T-helper 1 cell treated with Interleukin-12 subunit alpha and Interleukin-12 subunit beta and Interleukin-4 antibody, amounts not matched to agents 30 ng/mL and 1 ng/mL, for 36 hours (primary cell): ENCODE measurements at regions not wholly inside any gene's neighbourhood (a gene's known extent, or its start where the extent isn't known, plus 50 kb on each side); places are given as distances from the start of the nearest gene placed in this dataset.

Experiments
- intact Hi-C: fragments of 100-400 bp; cut with micrococcal nuclease; formaldehyde crosslinking; loops from one replicate; pipeline ENCODE4 v1.15.1; 2024

DNA sequence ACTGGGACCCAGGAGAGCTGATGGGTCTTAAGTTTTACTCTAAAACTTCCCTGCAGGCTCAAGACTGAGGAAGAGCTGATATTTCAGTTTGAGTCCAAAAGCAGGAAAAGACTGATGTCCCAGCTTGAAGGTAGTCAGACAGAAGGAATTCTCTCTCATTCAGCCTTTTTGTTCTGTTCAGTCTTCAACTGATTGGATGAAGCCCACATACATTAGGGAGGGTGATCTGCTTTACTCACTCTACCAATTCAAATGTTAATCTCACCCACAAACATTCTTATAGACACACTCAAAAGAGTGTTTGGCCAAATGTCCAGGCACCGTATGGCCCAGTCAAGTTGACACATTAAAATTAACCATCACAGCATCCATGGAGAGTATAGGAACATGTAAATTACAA is 173.5 kb downstream of the KCNRG start:
- intact Hi-C loops: no loop called here

DNA sequence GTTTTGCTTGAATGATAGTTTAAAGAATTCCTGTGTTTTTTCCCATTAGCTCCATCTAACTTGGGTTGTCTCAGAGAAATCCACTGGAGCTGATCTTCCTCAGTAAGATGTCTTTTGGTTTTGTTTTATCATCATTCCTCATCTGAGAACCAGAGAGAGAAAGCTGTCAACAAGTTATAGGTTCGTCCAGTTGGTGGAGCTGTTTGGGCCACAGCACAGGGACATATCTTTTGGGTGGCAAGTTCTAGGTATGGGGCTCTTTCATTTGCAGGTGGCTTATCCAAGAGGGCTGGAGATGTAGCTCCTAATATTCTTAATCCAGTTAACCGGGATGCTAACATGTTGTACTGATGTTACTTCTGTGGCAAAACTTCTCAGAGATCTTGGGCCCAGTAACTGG is 174.2 kb downstream of the KCNRG start:
- intact Hi-C loops: no loop called here

DNA sequence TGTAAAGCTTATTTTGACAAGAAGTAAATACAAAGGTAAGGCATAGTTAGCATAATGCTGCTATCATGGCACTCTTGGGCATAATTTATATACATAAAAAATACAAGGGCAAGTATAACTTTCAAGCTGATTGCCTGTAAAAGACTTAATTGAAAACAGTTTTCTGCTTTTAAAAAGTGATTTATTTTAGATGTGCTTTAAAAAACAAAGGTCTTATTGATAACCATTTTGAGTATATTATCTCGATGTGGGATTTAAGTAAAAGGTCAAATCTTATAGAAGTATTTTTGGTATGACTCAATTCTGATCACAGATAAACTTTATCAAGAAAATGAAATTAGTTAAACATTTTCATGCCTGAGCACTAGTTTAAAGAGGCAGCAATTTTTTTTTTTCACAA is 175.8 kb downstream of the KCNRG start:
- intact Hi-C loops: no loop called here

DNA sequence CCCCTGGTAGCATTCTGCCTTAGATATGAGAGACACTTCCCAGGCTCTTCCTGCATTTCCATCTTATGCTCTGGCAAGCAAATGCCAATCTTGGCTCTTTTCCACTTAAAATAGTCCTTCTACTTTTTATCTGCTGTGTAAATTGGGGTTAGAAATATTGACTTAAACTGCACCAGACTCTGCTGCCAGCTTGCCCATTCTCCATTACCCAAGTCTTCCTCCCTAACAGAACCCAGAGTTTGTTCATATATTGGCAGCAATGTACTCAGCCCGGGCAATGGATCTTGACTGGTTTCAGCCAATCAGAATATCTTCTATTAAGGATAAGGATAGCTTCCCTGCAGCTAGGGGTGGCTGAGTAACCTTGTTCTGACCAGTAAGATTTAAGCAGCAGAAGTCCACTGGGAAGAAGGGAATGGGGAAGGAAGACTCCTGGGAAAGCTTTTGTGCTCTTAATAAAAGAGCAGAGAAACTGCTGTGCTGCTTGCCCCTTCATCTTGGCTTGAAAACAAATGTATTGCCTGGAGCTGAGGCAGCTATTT is 177.1 kb downstream of the KCNRG start:
- intact Hi-C loops: no loop called here

DNA sequence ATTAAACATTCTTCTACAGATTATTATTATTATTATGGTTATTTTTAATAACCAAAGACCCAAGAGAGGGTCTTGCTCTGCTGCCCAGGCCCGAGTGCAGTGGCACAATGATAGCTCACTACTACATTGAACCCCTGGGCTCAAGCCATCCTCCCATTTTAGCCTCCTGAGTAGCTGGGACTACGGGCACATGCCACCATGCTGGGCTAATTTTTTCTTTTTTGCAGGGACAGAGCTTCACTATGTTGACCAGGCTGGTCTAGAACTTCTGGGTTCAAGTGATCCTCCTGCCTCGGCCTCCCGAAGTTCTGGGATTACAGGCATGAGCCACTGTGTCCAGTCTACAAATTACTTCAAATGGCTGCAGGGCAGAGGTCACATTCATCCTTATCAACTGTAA is 179.8 kb downstream of the KCNRG start:
- intact Hi-C loops: no loop called here

DNA sequence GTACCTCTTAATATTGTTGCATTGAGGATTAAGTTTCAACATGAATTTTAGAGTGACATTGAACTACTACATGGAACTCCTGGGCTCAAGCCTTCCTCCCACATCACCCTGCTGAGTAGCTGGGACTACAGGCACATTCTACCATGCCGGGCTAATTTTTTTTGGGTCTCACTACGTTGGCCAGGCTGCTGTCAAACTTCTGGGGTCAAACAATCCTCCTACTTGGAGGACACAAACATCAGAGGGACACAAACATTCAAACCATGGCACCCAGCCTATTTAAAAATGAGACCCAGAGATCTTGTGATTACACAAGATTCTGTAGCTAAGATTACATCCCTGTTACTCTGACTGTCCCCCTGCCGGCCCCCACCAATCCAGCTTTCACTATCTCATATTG is 180.9 kb downstream of the KCNRG start:
- intact Hi-C loops: loop anchor here (1.0 kb wide), 1 partner anchor 22 kb away; no protein-coding TSS in a partner anchor

DNA sequence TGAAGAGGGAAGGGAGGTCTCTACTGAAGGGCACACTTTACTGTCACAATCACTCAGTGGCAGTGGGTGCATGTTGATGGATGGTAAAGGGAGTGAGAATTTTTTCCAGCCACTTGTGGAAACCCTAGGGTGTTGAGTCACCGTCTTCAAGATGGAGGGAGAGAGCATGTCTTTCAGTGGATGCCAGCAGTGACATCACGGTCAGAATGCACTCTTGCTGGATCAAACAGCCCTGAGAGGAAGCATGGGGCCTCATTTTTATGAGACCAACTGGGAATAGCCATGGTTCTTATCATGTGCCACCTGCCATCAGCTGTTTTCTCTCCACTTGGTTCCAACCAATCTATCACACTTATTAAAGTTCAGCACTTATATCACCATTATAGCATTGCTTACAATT is 182.5 kb downstream of the KCNRG start:
- intact Hi-C loops: no loop called here

DNA sequence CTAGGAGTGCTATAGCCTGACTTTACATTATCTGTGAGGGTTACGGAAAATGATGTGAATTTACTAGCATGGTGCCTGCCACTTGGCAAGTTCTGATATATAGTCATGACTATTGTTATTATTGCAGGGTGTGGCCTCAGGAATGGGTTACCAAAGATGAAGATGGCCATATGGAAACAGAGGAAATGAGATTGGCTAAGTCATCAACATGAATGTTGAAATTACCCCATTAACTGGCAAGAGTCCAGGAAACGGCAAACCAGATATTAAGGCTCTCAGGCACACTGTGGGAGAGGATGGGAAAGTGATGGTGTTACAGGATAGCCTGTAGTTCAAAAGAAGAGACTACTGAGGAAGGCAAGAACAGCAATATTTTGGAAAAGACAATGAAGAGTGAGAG is 183.3 kb downstream of the KCNRG start:
- intact Hi-C loops: no loop called here

DNA sequence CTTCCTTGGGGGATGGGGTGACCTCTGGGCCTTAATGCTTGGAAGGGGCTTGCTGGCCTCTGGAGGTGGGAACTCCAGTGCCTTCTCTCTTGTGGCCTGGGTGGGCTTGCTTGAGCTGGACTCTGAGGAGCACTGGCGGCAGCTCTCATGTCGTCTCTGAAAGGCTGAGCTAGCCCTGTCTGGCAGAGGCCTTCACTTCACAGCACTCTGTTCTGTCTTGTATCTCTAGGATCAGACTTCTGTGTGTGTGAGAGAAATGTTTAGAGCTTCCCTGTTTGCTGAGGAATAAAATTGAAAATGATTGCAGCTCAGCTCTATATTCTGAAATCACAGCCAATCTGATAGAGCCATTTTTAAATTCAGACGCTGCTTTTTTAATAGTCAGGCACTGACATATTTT is 185.3 kb downstream of the KCNRG start:
- intact Hi-C loops: no loop called here

DNA sequence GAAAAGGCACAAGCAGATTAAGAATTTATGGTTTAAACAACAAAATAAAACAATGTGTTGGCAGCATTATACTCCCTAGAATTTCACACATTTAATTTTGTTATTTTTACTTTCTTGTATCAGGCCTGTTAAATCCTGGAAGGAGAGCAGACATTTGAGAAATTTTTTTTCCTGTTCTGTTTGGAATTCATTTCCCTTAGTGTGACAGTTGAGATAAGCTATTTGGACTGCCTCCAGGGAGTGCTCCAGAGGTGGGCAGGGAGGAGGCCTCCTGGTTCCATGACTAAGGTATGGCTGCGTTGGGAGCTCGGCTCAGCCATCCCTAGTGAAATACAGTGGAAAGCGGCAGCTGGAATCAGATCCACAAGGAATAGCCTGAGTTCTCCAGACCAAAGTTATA is 185.7 kb downstream of the KCNRG start:
- intact Hi-C loops: no loop called here

DNA sequence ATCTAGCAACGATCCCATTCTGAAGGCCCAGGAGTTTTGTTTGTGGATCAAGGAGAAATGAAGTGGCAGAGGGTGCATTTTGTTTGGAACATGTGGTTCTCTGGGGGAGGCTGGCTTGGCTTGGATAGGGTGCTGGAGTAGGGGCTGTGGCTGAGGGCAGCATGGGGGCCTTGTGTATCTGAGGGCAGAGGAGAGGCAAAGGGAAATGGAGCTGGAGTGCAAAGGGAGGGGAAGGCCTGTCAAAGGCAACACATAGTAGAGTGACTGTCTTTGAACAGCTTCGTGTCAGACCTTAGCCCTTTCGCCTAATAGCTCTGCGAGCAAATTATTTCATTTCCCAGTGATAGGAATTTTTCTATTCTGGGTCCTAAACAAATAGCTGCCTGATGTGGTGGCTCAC is 187.2 kb downstream of the KCNRG start:
- intact Hi-C loops: no loop called here

DNA sequence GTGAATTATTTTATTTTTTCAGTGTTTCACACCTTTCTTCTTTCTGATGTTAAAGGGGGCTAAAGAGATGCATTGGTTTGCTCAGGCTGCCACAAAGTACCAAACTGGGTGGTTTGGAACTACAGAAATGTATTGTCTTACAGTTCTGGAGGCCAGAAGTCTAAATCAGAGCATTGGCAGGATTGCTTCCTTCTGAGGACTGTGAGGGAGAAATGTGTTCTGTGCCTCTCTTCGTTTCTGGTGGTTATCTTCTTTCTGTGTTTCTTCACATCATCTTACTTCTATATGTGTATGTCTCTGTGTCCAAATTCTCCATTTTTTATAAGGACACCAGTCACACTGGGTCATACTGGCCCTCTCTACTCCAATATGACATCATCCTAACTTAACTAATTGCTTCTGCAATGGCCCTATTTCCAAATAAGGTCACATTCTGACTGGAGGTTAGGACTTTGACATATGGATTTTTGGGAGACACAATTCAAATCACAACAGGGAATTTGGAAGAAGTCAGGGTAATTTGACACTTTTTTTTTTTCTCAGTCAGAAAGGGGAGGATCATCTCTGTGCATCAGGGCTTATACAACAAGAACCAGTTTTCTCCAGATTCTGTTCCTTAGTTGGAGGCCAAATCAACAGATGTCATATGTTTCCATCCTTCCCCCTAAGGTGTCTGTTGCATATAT is 188.2 kb downstream of the KCNRG start:
- intact Hi-C loops: no loop called here

DNA sequence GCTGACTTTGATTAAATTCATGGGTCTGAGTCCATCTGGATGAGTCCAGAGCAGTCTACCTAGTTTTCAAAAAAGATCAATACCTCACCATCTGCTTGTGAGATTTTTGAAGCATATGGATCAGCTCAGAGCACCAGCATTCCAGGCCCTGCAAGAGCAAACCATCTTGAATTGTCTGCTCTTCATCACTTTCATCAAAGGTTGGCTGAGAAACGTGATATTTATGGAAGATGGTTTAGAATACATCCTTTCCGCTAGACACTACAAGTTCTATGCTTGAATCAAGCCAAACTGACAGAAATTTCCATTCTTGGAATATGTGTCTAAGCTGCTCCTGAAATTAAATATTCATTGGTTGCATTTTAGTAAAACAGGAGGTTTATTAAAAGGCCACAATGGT is 190.3 kb downstream of the KCNRG start:
- intact Hi-C loops: no loop called here

DNA sequence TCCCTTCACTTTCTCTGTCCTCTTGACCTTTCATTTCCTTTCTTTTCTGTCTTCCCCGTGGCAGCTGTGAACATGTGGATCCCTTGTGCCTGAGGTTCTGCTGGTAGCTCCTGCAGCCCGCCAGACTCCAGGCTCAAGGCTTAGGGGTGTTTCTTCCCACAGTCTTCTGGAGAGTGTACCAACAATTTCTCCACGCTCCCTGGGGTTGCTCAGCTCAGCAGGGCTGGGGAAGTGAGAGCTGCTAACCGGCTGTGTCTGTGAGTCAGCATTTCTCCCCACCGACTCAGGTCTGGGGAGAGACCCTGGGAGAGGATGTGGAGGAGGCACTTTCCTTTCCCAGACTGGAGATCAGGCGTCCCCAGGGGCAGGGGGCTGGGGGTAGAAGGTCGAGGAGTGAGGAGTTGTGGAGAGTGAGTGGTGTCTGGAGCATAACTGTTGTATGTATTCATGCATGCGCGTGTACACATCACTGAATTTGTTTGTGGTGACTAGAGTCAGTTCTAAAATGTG is 193.6 kb downstream of the KCNRG start:
- intact Hi-C loops: no loop called here

DNA sequence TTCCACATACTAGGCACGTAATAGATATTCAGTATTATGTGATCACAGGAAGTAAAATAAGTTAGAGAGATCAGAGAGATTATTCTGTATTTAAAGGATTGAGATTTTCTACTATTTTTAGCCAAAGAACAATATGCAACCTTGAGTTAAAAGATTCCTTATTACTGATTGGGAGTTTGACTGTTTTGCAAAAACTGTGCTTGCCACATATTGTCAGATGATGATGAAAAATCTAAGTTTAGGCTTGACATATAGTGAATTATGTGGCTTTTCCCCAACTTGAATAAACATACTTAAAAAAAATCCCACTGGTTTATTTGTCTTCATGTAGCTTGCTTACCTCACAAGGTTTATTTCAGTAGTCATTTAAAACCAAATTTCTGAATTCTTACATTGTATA is 194.4 kb downstream of the KCNRG start:
- intact Hi-C loops: no loop called here

DNA sequence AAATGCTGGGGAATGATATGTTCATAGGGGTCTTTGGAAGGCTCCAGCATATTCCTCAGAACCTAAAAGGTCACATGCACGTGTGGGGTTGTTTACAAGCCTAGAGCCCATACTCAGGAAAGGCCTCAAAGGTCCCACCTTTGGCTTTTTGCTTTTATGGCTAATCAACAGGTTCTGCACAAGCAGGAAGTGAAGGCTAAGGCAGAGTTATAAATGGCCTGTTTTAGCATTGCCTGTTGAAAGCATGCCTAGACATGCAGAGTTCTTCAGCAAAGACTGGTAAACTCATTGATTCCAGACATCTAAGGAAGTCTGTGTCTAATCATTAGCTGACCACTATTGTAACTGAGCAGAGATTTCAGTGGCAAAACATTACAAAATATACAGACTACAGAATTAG is 198.3 kb downstream of the KCNRG start:
- intact Hi-C loops: no loop called here

DNA sequence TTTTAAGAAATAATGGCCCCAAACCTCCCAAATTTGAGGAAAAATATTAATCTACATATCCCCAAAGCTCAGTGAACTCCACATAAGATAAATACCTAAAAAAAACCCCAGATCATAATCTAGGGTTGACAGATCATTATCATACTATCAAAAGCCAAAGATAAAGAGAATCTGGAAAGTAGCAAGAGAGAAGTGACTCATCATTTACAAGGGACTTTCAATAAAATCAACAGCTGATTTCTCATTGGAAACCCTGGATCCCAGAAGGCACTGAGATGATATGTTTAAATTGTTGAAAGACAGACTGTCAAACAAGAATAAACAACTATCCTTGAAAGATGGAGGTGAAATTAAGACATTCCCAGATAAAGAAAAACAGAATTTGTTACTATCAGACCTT is 199.3 kb downstream of the KCNRG start:
- intact Hi-C loops: no loop called here

DNA sequence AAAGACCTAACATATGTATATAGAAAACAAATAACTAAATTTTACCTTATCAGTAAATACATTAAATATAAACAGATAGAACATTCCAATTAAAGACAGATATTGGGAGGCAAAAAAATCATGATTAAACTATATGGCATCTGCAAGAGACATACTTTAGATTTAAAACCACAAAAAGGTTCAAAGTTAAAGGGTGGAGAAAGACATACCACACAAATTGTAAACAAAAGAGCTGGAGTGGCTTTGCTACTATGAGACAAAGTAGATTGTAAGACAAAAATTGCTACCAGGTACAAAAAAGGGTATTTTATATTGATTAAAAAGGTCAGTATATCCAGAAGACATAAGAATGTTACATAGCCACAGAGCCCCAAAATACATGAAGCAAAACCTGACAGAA is 200.2 kb downstream of the KCNRG start:
- intact Hi-C loops: no loop called here

DNA sequence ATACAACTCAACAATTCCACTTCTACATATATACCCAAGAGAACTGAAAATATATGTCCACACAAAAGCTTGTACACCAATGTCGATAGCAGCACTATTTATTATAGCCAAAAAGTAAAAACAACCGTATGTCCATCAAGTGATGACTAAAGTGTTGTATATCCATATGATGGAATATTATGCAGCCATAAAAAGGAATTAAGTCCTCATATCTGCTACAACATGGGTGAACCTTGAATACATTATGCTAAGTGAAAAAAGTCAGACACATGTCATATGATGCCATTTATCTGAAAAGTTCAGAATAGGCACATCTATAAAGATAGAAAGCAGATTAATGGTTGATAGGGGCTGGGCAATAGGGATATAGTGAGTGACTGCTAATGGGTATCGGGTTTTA is 204.5 kb downstream of the KCNRG start:
- intact Hi-C loops: no loop called here

DNA sequence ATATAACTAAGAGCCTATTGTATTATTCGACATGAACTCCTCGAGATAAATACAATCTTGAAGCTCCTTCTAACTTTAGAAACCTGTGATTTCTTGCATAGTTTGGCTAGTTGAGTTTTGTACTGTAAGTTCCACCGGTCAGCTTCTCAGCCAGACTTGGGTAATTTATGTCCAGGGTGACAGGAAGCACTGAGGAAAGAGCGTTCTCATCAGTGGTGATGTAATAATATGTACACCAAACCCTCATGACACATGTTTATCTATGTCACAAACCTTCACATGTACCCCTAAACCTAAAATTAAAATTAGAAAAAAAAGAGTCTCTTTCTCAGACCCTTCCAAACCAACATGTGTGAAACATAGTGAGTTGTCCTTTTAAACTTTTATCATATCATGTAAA is 205.7 kb downstream of the KCNRG start:
- intact Hi-C loops: no loop called here

DNA sequence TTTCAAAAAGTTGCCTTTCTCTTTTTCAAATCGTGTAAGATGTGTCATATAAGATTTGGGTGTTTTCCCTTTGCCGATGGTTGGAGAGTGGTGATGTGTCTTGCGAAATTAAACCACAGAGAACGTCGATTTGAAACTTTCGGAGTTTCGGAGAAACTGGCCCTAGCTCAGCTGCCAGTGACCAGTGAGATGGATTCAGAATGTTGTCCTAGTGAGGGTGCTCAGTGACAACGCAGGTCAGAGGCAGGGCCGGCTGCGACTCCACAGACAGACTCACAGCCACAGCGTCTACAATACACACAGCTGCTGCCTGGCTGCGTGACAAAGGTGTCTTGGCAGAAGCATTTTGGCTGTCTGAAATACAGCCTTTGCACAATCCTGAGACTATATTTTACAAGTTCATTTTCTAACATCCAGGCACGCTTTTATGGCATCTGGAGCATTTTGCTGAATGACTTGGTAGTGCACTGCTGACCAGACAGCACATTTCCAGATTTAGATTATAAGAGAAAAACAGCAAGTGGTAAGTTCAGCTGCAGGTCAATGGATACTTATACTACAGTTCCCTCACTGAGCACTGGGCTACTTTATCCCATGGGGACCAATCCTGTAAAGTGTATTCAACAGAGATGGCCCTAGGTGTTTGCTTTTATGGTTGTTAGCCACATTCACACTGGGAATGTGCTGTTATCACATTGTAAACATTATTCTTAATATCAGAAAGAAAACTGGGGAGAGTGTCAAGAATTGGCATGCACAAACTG is 207.5 kb downstream of the KCNRG start:
- intact Hi-C loops: no loop called here

DNA sequence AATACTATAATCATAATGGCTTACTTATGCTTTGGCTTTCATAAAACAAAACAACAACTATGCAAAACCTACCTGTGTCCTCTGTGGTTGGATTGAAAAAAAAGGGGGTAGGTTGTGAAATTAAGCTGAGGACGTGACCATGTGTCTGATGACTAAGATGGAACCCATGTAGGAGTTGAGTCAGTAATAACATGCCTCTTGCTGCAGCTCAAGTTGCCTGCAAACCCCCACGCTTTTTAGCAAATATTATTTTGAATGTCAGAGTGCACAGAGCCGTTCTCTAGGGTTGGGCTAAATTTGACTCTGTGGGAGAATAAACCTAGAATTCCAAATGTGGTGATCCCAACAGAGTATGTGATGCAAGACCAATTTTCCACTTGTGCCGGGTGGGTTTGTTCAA is 209.3 kb downstream of the KCNRG start:
- intact Hi-C loops: no loop called here
